Panc1 (cell line): ENCODE measurements at regions not wholly inside any gene's neighbourhood (a gene's known extent, or its start where the extent isn't known, plus 50 kb on each side); places are given as distances from the start of the nearest gene placed in this dataset.
"Not testable (repeated sequence)": the region's sequence is repeated elsewhere in the genome, so short reads cannot be mapped to it uniquely, and the experiment has no call there.

Experiments used
- ATAC-seq: fragments of 200-7000 bp; cut with Tn5 transposase; 2 replicates; pipeline ENCODE4 v1.9.1; 2020; ENCODE audit warnings: mild to moderate bottlenecking, moderate library complexity
- BruUV-seq: library from RNA; stranded (reverse); fragments of 400-500 nt; replicated peaks from 2 replicates; lab custom pipeline; 2021; lab: Mats Ljungman, UMichigan
- CTCF ChIA-PET: fragments of 300-600 bp; sonication (Branson Sonifier 250); formaldehyde crosslinking; loops from one replicate; lab custom pipeline; 2022; ENCODE audit warnings: antibody characterized with exemption; lab: Charles Lee
- POLR2A ChIA-PET: fragments of 300-600 bp; sonication (Branson Sonifier 250); formaldehyde crosslinking; loops from one replicate; lab custom pipeline; 2022; ENCODE audit warnings: antibody characterized with exemption; lab: Charles Lee
- DNase-seq: peaks from one replicate; pipeline ENCODE4 v3.0.0-alpha.2; 2010; ENCODE audit warnings: low read depth, low spot score
- H3K27ac ChIP-seq: 2 replicates; pipeline ENCODE4 v1.5.1; 2011; ENCODE audit warnings: mild to moderate bottlenecking, low read length, inconsistent platforms
- H3K27me3 ChIP-seq: fragments of 200-500 bp; sonication (Bioruptor generic); 2 replicates; pipeline ENCODE4 v1.6.0; 2014; ENCODE audit warnings: low read length, inconsistent platforms; ENCODE audit not compliant: control insufficient read depth, insufficient read depth
- H3K36me3 ChIP-seq: fragments of 200-500 bp; sonication (Bioruptor generic); 2 replicates; pipeline ENCODE4 v1.5.1; 2014; ENCODE audit warnings: inconsistent platforms, mild to moderate bottlenecking, low read length, moderate library complexity; ENCODE audit not compliant: control insufficient read depth, insufficient read depth
- H3K4me1 ChIP-seq: 2 replicates; pipeline ENCODE4 v1.5.1; 2011; ENCODE audit warnings: inconsistent platforms, mild to moderate bottlenecking, low read length, moderate library complexity; ENCODE audit not compliant: control insufficient read depth, insufficient read depth
- H3K4me3 ChIP-seq, 2 experiments: 2 replicates each; pipeline ENCODE4 v1.5.1; 2011 to 2012; ENCODE audit warnings: low read depth in 2 of 2, low read length in 2 of 2, mild to moderate bottlenecking in 2 of 2, inconsistent platforms in 1 of 2, moderate library complexity in 1 of 2
- H3K9me3 ChIP-seq: fragments of 200-500 bp; sonication (Bioruptor generic); 2 replicates; pipeline ENCODE4 v1.5.1; 2014; ENCODE audit warnings: low read depth, mild to moderate bottlenecking, inconsistent platforms, low read length, moderate library complexity; ENCODE audit not compliant: control insufficient read depth, insufficient read depth
- CTCF ChIP-seq: fragments of 450-650 bp; IDR thresholded peaks from 2 replicates; pipeline ENCODE4 v1.5.1; 2017; ENCODE audit warnings: mild to moderate bottlenecking
- POLR2AphosphoS5 ChIP-seq: IDR thresholded peaks from 2 replicates; pipeline ENCODE4 v1.6.1; 2012; ENCODE audit warnings: mild to moderate bottlenecking, low read depth, low read length, moderate library complexity
- REST ChIP-seq, 2 experiments: IDR thresholded peaks; 2 replicates each; pipeline ENCODE4 v1.6.1; 2011 to 2012; ENCODE audit warnings: low read depth in 2 of 2, control low read depth in 1 of 2, low read length in 1 of 2, mild to moderate bottlenecking in 1 of 2, moderate library complexity in 1 of 2; ENCODE audit not compliant: insufficient read depth in 1 of 2
- SIN3A ChIP-seq: IDR thresholded peaks from 2 replicates; pipeline ENCODE4 v1.6.1; 2012; ENCODE audit warnings: low read depth, mild to moderate bottlenecking, low read length, moderate library complexity, borderline replicate concordance; ENCODE audit not compliant: insufficient read depth
- TCF7L2 ChIP-seq: IDR thresholded peaks from 2 replicates; pipeline ENCODE4 v1.6.1; 2011; ENCODE audit warnings: mild to moderate bottlenecking, low read depth, low read length, inconsistent platforms
- in situ Hi-C: cut with HindIII; loops from 2 replicates; pipeline ENCODE4 v1.10.0; 2016; ENCODE audit warnings: low sequenced_read_pairs, low pct_unique_long_range_greater_than_20kb
- intact Hi-C: fragments of 100-400 bp; cut with micrococcal nuclease; formaldehyde crosslinking; loops from one replicate; pipeline ENCODE4 v1.10.0; 2022; ENCODE audit not compliant: unreplicated experiment

- Histone ChIP-seq H3K36me3 (no peaks in the 10 kb centered on the region), H3K4me3 (no peak overlapping the region), H3K27ac (no peak overlapping the region), H3K4me1 (no peaks in the 10 kb centered on the region), H3K27me3 (no peaks in the 10 kb centered on the region), H3K9me3 (no peaks in the 10 kb centered on the region)
- ChIA-PET CTCF (no interaction called here), POLR2A (no interaction called here)
- ATAC-seq (no peak), DNase-seq (no peak)
- in situ Hi-C loops (no loop called here), intact Hi-C loops (no loop called here)
- TF ChIP-seq SIN3A = no peak
- no peak for TF ChIP-seq POLR2AphosphoS5
- no peak for TF ChIP-seq TCF7L2
- BruUV-seq = no TSS peak
Measured at GRCh38 chr2:166768393-166769123, 119.7 kb upstream of the XIRP2 start.

GRCh38 chr2:166766769-166767322 lies 121.4 kb upstream of the XIRP2 start:
- H3K9me3 ChIP-seq, H3K27ac ChIP-seq, POLR2A ChIA-PET, intact Hi-C loops, H3K27me3 ChIP-seq, in situ Hi-C loops, CTCF ChIA-PET, DNase-seq, H3K4me1 ChIP-seq, H3K4me3 ChIP-seq, H3K36me3 ChIP-seq, ATAC-seq, BruUV-seq: not testable (repeated sequence)

GRCh38 chr2:166766220-166766619 lies 122.1 kb upstream of the XIRP2 start:
- Histone ChIP-seq H3K36me3 (no peaks in the 10 kb centered on the region), H3K4me1 (no peaks in the 10 kb centered on the region), H3K9me3 (no peaks in the 10 kb centered on the region), H3K27ac (no peak overlapping the region), H3K27me3 (no peaks in the 10 kb centered on the region), H3K4me3 (no peak overlapping the region)
- intact Hi-C loops = no loop called here
- BruUV-seq = no TSS peak
- ATAC-seq (no peak), DNase-seq (no peak)
- no peak for TF ChIP-seq CTCF
- no peak for TF ChIP-seq TCF7L2
- no peak for TF ChIP-seq SIN3A
- no peak for TF ChIP-seq REST (IDR thresholded peaks at IDR 0.05; ENCODE audit: insufficient read depth in 1 of 2, low read depth in 2 of 2, low read length in 1 of 2)
- no peak for TF ChIP-seq POLR2AphosphoS5
- POLR2A ChIA-PET = no interaction called here
- in situ Hi-C loops = no loop called here
- CTCF ChIA-PET = no interaction called here
